Stimulated activated CD8-positive, alpha-beta memory T cell treated with anti-CD3 and anti-CD28 coated beads, Interleukin-7, amount 100 ng/mL, for 1 hour (primary cell): ENCODE measurements at regions not wholly inside any gene's neighbourhood (a gene's known extent, or its start where the extent isn't known, plus 50 kb on each side); places are given as distances from the start of the nearest gene placed in this dataset.

Experiments used
- DNase-seq, 2 donors: peaks; one replicate each; pipeline ENCODE4 v3.0.0-alpha.2; 2020; ENCODE audit warnings: low read depth in 2 of 2

GRCh38 chr12:124413401-124413800 lies 118.5 kb downstream of the RFLNA start:
- no peak for DNase-seq

- DNase-seq = no peak
Measured at GRCh38 chr12:124412646-124413015, 117.7 kb downstream of the RFLNA start.

GRCh38 chr12:124411953-124412645 lies 117.2 kb downstream of the RFLNA start:
- no peak for DNase-seq

- DNase-seq = no peak
Measured at GRCh38 chr12:124411281-124411878, 116.5 kb downstream of the RFLNA start.

DNA sequence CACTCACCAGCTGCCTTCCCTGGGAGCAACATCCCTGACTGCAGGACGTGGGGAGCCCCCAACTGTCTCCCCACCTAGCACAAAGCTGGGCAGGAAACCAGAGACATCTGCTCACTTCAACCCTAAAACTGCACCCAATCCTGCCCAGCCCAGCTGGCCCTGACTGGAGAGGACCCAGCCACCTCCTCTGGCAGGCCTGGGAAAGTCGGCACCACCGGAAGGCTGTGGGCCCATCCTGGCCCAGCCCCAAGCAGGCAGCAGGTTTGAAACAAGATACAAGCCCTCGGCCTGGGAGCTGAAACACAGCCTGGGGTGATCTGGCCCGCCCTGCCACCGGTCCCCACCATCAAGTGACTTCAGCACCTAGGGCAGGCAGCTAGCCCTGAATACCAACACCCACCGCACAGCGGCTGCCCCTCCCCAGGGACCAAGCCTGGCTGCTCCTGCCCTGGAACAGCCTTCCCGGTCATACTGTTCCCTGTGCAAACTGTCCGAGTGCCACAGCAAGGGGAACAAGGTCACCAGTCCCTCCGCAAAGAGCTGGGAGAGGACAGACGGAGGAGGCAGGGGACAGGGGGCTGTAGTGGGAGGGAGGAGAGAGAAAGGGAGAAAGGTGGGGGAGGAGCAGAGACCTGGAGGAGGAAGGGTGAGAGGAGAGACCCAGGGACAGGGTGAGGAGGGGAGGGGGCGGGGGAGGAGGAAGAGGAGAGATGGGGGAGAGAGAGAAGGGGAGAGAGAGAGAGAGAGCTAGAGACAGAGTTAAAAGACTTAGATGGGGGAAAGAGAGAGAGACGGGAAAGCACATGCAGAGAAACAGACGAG lies 115.7 kb downstream of the RFLNA start:
- DNase-seq = no peak

GRCh38 chr12:124408822-124409517 lies 114.1 kb downstream of the RFLNA start:
- no peak for DNase-seq

- no peak for DNase-seq
Measured at GRCh38 chr12:124407074-124407473, 112.2 kb downstream of the RFLNA start.

DNA sequence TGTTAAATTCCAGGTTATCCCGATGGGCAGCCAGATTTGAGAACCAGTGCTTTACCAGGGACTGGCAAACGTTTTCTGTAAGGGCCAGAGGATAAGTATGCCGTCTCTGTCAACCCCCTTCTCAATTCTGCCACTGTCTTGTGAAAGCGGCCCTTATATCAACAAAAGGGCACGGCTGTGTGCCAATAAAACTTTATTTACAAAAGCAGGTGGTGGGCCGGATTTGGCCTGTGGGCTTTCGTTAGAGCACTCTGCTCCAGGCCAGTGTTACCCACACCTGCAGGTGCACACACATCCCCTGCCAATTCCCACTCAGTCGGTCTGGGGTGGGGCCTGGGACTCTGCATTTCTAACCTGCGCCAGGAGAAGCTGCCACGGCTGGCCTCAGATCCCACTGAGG lies 111.2 kb downstream of the RFLNA start:
- DNase-seq = no peak

- no peak for DNase-seq
Measured at GRCh38 chr12:124405592-124405991, 110.7 kb downstream of the RFLNA start.

DNA sequence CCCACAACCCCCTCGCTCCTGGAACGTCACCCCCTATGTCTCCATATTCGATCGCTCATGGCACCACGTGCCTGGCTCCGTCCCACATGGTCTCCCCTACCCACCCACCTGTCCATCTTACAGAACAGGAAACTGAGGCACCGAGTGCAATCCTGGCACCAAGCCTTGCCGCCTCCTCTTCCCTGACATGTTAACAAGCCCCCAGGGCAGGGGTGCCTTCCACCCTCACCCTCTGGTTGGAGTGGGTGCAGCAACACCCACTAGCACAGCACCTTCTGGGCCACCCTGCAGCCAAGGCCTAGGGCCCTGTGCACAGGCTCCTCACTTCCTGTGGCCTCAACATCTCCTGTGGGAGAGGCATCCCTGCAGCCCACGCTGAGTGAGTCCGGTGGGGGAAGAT lies 110.3 kb downstream of the RFLNA start:
- no peak for DNase-seq

DNA sequence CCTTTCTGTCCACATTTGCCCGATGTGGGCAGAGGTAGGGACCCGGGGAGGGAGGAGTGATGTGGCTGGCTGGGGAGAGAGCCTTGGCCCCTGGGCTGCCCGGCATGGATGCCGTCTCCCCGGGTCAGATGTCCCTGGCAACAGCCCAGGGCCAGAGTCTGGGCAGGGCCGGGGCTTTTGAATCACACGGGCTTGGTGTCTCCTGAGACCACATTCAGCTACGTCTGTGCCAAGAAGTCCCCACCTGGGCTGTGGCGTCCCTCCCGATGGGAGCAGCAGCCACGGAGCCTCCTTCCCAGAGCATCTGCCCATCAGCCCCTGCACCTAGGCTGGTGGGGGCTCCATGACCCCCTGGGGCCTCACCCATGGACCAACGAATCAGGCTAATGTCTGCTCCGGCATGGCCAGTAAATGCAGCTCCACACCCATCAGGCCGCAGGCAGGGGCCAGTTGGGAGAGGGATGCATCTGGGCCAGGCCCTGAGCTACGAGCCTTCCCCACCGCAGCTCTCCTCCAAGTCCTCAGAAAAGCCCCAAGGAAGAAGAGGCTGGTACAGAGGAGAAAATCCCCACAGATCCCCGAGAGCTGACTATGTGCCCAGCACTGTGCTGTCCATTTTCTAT lies 109.4 kb downstream of the RFLNA start:
- DNase-seq = no peak

GRCh38 chr12:124403273-124403672 lies 108.4 kb downstream of the RFLNA start:
- no peak for DNase-seq

DNA sequence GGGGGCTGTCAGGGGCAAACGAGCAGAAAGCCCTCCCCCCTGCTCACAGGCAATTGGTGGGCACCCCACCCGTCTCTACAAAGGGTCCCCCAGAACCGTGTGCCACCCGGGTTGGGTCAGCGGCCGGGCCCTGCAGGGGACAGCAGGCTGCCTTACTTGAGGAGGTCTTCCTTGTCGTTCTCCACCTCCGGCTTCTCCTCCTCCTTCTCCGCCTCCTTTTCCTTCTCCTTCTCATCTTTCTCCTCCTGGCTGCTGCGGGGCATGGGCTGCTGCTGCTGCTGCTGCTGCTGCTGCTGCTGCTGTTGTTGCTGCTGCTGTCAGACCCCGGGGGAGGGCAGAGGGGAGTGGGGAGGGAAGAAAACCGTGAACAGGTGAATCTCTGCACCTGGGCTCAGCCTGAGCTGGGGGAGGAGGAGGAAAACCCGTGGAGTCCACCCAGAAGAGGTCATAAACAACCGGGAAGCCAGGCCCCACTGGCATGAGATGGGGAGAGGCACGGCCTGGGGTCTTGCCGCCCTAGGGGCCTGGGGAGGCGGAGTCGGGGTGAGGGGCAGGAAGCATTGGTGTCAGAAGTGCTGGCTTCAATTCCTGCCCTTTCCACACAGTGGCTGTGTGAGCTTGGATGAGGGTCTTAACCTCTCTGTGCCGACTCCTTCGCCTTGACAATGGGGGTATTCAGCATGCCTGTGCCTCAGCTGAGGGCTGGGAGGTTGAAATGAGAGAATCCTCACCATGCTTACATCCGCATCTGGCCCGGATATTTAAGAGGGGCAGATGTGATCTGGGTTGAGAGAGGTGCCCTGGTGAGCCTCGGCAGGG lies 107.6 kb downstream of the RFLNA start:
- no peak for DNase-seq

- no peak for DNase-seq
Measured at GRCh38 chr12:124401704-124402221, 106.9 kb downstream of the RFLNA start.

- no peak for DNase-seq
Measured at GRCh38 chr12:124400124-124400523, 105.2 kb downstream of the RFLNA start.

DNA sequence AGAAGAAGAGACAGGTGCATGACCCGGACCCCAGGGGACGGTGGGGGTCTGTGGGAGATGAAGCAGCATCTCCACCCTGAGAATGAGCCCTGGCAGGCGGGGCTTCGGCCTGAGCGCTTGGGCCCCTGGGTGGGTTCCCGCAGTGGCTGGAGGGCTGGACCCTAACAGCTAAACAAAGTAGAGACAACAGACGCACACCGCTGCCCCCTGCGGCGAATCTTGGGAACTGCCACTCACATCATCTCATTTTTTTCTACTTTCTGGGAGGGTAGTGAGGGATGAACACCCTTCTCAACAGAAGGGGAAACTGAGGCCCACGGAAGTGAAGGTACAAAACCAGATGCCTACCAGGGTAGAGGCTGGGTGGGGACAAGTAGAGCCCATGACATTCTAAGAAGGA lies 104.7 kb downstream of the RFLNA start:
- DNase-seq = no peak

DNA sequence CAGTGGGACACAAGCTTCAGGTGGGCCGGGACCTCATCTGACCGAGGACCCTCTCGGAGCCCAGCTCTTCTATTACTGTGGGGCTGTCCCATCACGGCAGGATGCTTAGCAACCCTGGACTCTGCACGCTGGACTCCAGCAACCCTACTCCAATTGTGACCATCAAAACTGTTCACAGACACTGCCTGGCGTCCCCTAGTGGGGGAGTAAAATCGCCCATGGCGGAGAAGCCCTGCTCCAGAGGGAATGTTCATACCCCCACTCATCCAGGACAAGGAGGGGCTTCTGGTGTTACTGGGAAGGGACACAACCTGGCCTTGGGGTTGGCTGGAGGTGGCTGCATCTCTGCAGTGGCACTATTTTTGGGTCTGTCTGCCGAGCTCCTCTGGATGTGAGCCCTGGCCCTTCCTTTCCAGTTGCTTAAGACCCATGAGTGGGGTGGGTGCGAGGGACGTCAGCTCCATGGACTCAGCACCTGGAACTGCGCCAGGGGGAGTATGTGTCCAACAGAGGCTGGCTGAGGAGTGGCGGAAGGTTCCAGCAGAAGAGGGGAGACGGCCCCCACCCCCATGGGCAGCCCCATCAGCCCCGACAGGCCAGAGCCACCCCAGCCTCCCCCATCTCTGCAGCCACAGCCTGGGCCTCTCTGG lies 103.8 kb downstream of the RFLNA start:
- DNase-seq = no peak

- no peak for DNase-seq
Measured at GRCh38 chr12:124397807-124398577, 103.1 kb downstream of the RFLNA start.

DNA sequence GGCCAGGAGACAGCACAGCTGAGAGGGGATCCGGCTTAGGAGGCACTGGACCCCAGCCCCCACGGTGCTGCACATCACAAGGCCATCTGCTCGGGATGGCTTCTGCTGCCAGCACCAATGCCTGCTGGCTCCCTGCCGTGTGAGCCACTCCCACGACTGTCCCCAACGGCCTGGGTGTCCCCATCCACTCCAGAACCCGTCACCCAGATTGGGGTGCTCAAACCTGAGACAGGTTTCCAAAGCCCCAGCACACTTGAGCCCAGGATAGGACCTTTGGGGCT lies 102.4 kb downstream of the RFLNA start:
- no peak for DNase-seq
